Liver (tissue), 7 donors: ENCODE measurements at regions not wholly inside any gene's neighbourhood (a gene's known extent, or its start where the extent isn't known, plus 50 kb on each side); places are given as distances from the start of the nearest gene placed in this dataset.

Experiments
- DNase-seq: peaks from one replicate; pipeline ENCODE4 v3.0.0-alpha.2; 2017; ENCODE audit warnings: low spot score
- H3K27ac ChIP-seq, 2 donors: one replicate each; pipeline ENCODE4 v1.7.0; 2013; ENCODE audit warnings: inconsistent platforms in 2 of 2, low read length in 2 of 2, control low read depth in 1 of 2, low read depth in 1 of 2, mild to moderate bottlenecking in 1 of 2
- H3K27me3 ChIP-seq, 4 donors: one replicate each; pipeline versions ENCODE4 v1.6.1 to v1.7.0; 2013; ENCODE audit warnings: low read length in 3 of 4, inconsistent platforms in 1 of 4, mild to moderate bottlenecking in 1 of 4, moderate library complexity in 1 of 4; ENCODE audit not compliant: control insufficient read depth in 4 of 4, insufficient read depth in 4 of 4
- H3K36me3 ChIP-seq, 4 donors: one replicate each; pipeline versions ENCODE4 v1.6.1 to v1.7.0; 2013; ENCODE audit warnings: low read length in 3 of 4, mild to moderate bottlenecking in 3 of 4, low read depth in 1 of 4, moderate library complexity in 1 of 4; ENCODE audit not compliant: control insufficient read depth in 4 of 4, insufficient read depth in 3 of 4
- H3K4me1 ChIP-seq, 4 donors: one replicate each; pipeline versions ENCODE4 v1.6.1 to v1.7.0; 2013; ENCODE audit warnings: low read length in 3 of 4, mild to moderate bottlenecking in 3 of 4, moderate library complexity in 1 of 4; ENCODE audit not compliant: control insufficient read depth in 4 of 4, insufficient read depth in 4 of 4
- H3K4me3 ChIP-seq, 3 donors: one replicate each; pipeline versions ENCODE4 v1.6.1 to v1.7.0; 2013; ENCODE audit warnings: low read length in 3 of 3, control low read depth in 1 of 3, low read depth in 1 of 3, mild to moderate bottlenecking in 1 of 3
- H3K9ac ChIP-seq, 2 donors: one replicate each; pipeline ENCODE4 v1.7.0; 2013; ENCODE audit warnings: low read length in 2 of 2, mild to moderate bottlenecking in 2 of 2, moderate library complexity in 2 of 2, control low read depth in 1 of 2, low read depth in 1 of 2
- H3K9me3 ChIP-seq, 4 donors: one replicate each; pipeline versions ENCODE4 v1.6.1 to v1.7.0; 2013; ENCODE audit warnings: low read length in 3 of 4; ENCODE audit not compliant: control insufficient read depth in 4 of 4
- ATF3 ChIP-seq: IDR thresholded peaks from 2 replicates; pipeline ENCODE4 v1.6.1; 2016; ENCODE audit warnings: antibody characterized with exemption
- EGR1 ChIP-seq, 2 donors: IDR thresholded peaks; 2 replicates each; pipeline ENCODE4 v1.6.1; 2016 to 2018; ENCODE audit warnings: antibody characterized with exemption in 2 of 2, low read depth in 2 of 2
- FOXA2 ChIP-seq: IDR thresholded peaks from 2 replicates; pipeline ENCODE4 v1.6.1; 2016; ENCODE audit warnings: antibody characterized with exemption
- GABPA ChIP-seq, 2 donors: IDR thresholded peaks in 1 of 2; conservative IDR thresholded peaks in 1 of 2; 2 replicates each; pipeline ENCODE4 v1.6.1; 2016; ENCODE audit warnings: antibody characterized with exemption in 2 of 2, mild to moderate bottlenecking in 1 of 2, moderate library complexity in 1 of 2
- HNF4A ChIP-seq, 2 donors: conservative IDR thresholded peaks; 2 replicates each; pipeline ENCODE4 v1.6.1; 2016; ENCODE audit warnings: antibody characterized with exemption in 2 of 2, mild to moderate bottlenecking in 2 of 2
- HNF4G ChIP-seq: IDR thresholded peaks from 2 replicates; pipeline ENCODE4 v1.6.1; 2016; ENCODE audit warnings: antibody characterized with exemption
- JUND ChIP-seq, 2 donors: IDR thresholded peaks; 2 replicates each; pipeline ENCODE4 v1.6.1; 2016; ENCODE audit warnings: antibody characterized with exemption in 2 of 2
- MAX ChIP-seq: IDR thresholded peaks from 2 replicates; pipeline ENCODE4 v1.6.1; 2016; ENCODE audit warnings: antibody characterized with exemption
- NR2F2 ChIP-seq: IDR thresholded peaks from 2 replicates; pipeline ENCODE4 v1.6.1; 2016; ENCODE audit warnings: antibody characterized with exemption
- RAD21 ChIP-seq, 2 donors: IDR thresholded peaks; 2 replicates each; pipeline ENCODE4 v1.6.1; 2016; ENCODE audit warnings: antibody characterized with exemption in 2 of 2, mild to moderate bottlenecking in 2 of 2
- REST ChIP-seq: IDR thresholded peaks from 2 replicates; pipeline ENCODE4 v1.6.1; 2016; ENCODE audit warnings: antibody characterized with exemption, mild to moderate bottlenecking
- RXRA ChIP-seq, 2 donors: IDR thresholded peaks; 2 replicates each; pipeline ENCODE4 v1.6.1; 2017 to 2018; ENCODE audit warnings: antibody characterized with exemption in 2 of 2, mild to moderate bottlenecking in 1 of 2
- SP1 ChIP-seq: IDR thresholded peaks from 2 replicates; pipeline ENCODE4 v1.6.1; 2018; ENCODE audit warnings: antibody characterized with exemption, mild to moderate bottlenecking
- TAF1 ChIP-seq: conservative IDR thresholded peaks from 2 replicates; pipeline ENCODE4 v1.6.1; 2016; ENCODE audit warnings: antibody characterized with exemption, mild to moderate bottlenecking
- YY1 ChIP-seq: IDR thresholded peaks from 2 replicates; pipeline ENCODE4 v1.6.1; 2016; ENCODE audit warnings: antibody characterized with exemption, mild to moderate bottlenecking
- ZBTB33 ChIP-seq: IDR thresholded peaks from 2 replicates; pipeline ENCODE4 v1.6.1; 2016; ENCODE audit warnings: antibody characterized with exemption
- WGBS: extraction: QIAGEN DNeasy Blood & Tissue Kit; methylation state at CpG from one replicate; pipeline ENCODE4 v1.1.7; 2013; 5-methylcytosine and 5-hydroxymethylcytosine counted together
- donor health status: healthy.
- donor health status: healthy.
- donor health status: healthy.
- donor health status: healthy.

GRCh38 chr1:37105911-37106310 lies 71.6 kb upstream of the GRIK3 start:
- Histone ChIP-seq H3K27me3 (peaks cover 0 to 8% (median 0%) of the 10 kb centered on the region in 4 donors), H3K27ac (no peak overlapping the region), H3K9ac (no peak overlapping the region), H3K36me3 (no peaks in the 10 kb centered on the region), H3K4me3 (no peak overlapping the region), H3K4me1 (no peaks in the 10 kb centered on the region), H3K9me3 (peaks cover 0 to 3% (median 1%) of the 10 kb centered on the region in 4 donors)
- DNase-seq: no peak
- TF ChIP-seq FOXA2 (no peak), GABPA (IDR thresholded peaks at IDR 0.05 in 1 of 2, conservative IDR thresholded peaks at IDR 0.05 in 1 of 2) (no peak), YY1 (no peak), HNF4A (conservative IDR thresholded peaks at IDR 0.05) (no peak), RXRA (IDR thresholded peaks at IDR 0.05) (no peak), EGR1 (IDR thresholded peaks at IDR 0.05; ENCODE audit: low read depth in 2 of 2) (no peak), TAF1 (no peak), RAD21 (IDR thresholded peaks at IDR 0.05) (no peak), ATF3 (no peak), NR2F2 (no peak), SP1 (no peak)
- WGBS: 64% methylated on average over 5 of the region's 5 CpGs

- Histone ChIP-seq H3K27ac (no peak overlapping the region), H3K4me3 (no peak overlapping the region), H3K9ac (no peak overlapping the region), H3K27me3 (peaks cover 0 to 8% (median 0%) of the 10 kb centered on the region in 4 donors), H3K4me1 (no peaks in the 10 kb centered on the region), H3K9me3 (peaks cover 0 to 8% (median 1%) of the 10 kb centered on the region in 4 donors), H3K36me3 (no peaks in the 10 kb centered on the region)
- 74% methylated on average over 5 of the region's 5 CpGs for WGBS
- no peak for TF ChIP-seq RAD21 (IDR thresholded peaks at IDR 0.05)
- no peak for TF ChIP-seq JUND (IDR thresholded peaks at IDR 0.05)
- no peak for TF ChIP-seq HNF4A (conservative IDR thresholded peaks at IDR 0.05)
- no peak for TF ChIP-seq REST
- no peak for TF ChIP-seq FOXA2
- no peak for TF ChIP-seq NR2F2
- TF ChIP-seq ZBTB33: no peak
- no peak for TF ChIP-seq HNF4G
- TF ChIP-seq RXRA (IDR thresholded peaks at IDR 0.05): no peak
- no peak for TF ChIP-seq SP1
- TF ChIP-seq MAX: no peak
- no peak for DNase-seq
Observed at GRCh38 chr1:37107153-37107907, 73.0 kb upstream of the GRIK3 start.
